ENCODE measurements at regions not wholly inside any gene's neighbourhood (a gene's known extent, or its start where the extent isn't known, plus 50 kb on each side); places are given as distances from the start of the nearest gene placed in this dataset.

DNA sequence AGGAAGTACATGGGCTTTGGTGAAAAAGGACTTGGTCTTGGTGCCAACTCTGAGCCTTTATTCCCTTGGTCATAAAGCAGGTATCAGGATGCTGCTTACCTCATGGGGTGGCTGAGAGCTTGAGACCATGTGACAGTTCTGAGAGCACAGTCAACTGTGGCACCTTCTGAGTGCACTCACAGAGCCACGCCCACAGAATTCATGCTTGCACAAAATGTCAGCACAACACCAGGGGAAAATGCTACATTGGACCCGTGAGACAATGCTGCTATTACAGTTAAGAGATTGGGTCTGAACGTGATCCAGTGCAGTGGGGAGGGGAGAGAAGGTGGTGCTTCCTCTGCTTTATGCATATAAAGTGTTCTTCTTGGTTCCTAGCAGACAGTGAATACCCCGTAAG lies 79.5 kb upstream of the SPON1 start:
- no CpG with 5 or more reads among the region's 4 CpGs for WGBS (ENCODE audit: extremely low coverage, insufficient read length, low lambda C conversion rate)
- no peaks in the 10 kb centered on the region for H3K9me3 Mint-ChIP-seq

More for the DNA sequence above, 79.5 kb upstream of the SPON1 start:
- Histone ChIP-seq H3K18ac (ENCODE audit: insufficient read length, low read depth, low read length) (no peak overlapping the region), H2BK120ac (ENCODE audit: low read depth, low read length, poor library complexity, severe bottlenecking) (no peak overlapping the region), H4K91ac (ENCODE audit: insufficient read length, low read depth, low read length) (no peak overlapping the region), H3K23me2 (ENCODE audit: insufficient read length, low read depth, low read length, poor library complexity, severe bottlenecking) (no peaks in the 10 kb centered on the region), H3K23ac (ENCODE audit: insufficient read length, low read depth, low read length) (no peak overlapping the region), H3T11ph (ENCODE audit: low read length) (no peak overlapping the region), H3K79me1 (ENCODE audit: insufficient read depth, low read depth, low read length, poor library complexity, severe bottlenecking) (no peaks in the 10 kb centered on the region), H2BK5ac (ENCODE audit: insufficient read length, low read length) (no peak overlapping the region), H3K4me2 (ENCODE audit: insufficient read depth, insufficient read length, low read length) (no peak overlapping the region), H3K9me3 (ENCODE audit: control insufficient read depth, low read depth, low read length) (no peaks in the 10 kb centered on the region), H2BK12ac (ENCODE audit: insufficient read length, low read depth, low read length) (no peak overlapping the region), H4K20me1 (ENCODE audit: control insufficient read depth, insufficient read depth, insufficient read length) (no peaks in the 10 kb centered on the region), H3K14ac (ENCODE audit: insufficient read depth, low read length) (no peak overlapping the region), H2BK20ac (ENCODE audit: low read depth, low read length, poor library complexity, severe bottlenecking) (no peak overlapping the region), H3K56ac (ENCODE audit: insufficient read length, low read depth, low read length) (no peak overlapping the region), H4K8ac (replicated peaks; ENCODE audit: insufficient read length, low read depth, low read length) (no peak overlapping the region), H2BK15ac (ENCODE audit: low read depth, low read length) (no peak overlapping the region), H3K27me3 (ENCODE audit: insufficient read depth, low read length) (no peaks in the 10 kb centered on the region), H3K79me2 (ENCODE audit: insufficient read depth, low read length) (no peaks in the 10 kb centered on the region), H3K9ac (ENCODE audit: extremely low read depth, insufficient read length, low read length) (no peak overlapping the region), H4K5ac (ENCODE audit: insufficient read length, low read depth, low read length) (no peak overlapping the region), H3K4ac (ENCODE audit: low read depth, low read length) (no peak overlapping the region), H2AFZ (ENCODE audit: low read length) (no peak overlapping the region), H2AK5ac (ENCODE audit: insufficient read length, low read length) (no peak overlapping the region), H3K27ac (ENCODE audit: insufficient read length, low read depth, low read length) (no peak overlapping the region), H3K4me1 (ENCODE audit: insufficient read depth, low read length) (no peaks in the 10 kb centered on the region)
- H3K4me3 Mint-ChIP-seq, result no peak overlapping the region
- H3K36me3 Mint-ChIP-seq (ENCODE audit: insufficient read depth in 1 of 3, low read depth in 3 of 3), result no peaks in the 10 kb centered on the region
- no peak overlapping the region for H3K27ac Mint-ChIP-seq
- TF ChIP-seq, protein P1, sequence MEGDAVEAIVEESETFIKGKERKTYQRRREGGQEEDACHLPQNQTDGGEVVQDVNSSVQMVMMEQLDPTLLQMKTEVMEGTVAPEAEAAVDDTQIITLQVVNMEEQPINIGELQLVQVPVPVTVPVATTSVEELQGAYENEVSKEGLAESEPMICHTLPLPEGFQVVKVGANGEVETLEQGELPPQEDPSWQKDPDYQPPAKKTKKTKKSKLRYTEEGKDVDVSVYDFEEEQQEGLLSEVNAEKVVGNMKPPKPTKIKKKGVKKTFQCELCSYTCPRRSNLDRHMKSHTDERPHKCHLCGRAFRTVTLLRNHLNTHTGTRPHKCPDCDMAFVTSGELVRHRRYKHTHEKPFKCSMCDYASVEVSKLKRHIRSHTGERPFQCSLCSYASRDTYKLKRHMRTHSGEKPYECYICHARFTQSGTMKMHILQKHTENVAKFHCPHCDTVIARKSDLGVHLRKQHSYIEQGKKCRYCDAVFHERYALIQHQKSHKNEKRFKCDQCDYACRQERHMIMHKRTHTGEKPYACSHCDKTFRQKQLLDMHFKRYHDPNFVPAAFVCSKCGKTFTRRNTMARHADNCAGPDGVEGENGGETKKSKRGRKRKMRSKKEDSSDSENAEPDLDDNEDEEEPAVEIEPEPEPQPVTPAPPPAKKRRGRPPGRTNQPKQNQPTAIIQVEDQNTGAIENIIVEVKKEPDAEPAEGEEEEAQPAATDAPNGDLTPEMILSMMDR (conservative IDR thresholded peaks at IDR 0.05), result no peak
- H3K27me3 Mint-ChIP-seq (ENCODE audit: low read depth), result no peaks in the 10 kb centered on the region; the same call in none of the 2 replicates
- peaks cover 3 to 6% of the 10 kb centered on the region in 2 experiments; a peak in 2 of 4 replicates for H3K4me1 Mint-ChIP-seq
- DNase-seq, result no peak

All from H9 (cell line).